ENCODE measurements at regions not wholly inside any gene's neighbourhood (a gene's known extent, or its start where the extent isn't known, plus 50 kb on each side); places are given as distances from the start of the nearest gene placed in this dataset.

- DNase-seq (ENCODE audit: insufficient read length, low spot score) (no peak), FAIRE-seq (no peak)
- TF ChIP-seq POLR2A (IDR thresholded peaks at IDR 0.05; ENCODE audit: low read depth, low read length), result no peak
These were observed 222.4 kb upstream of the ANKRD30A start for GRCh38 chr10:36903040-36903439.

DNA sequence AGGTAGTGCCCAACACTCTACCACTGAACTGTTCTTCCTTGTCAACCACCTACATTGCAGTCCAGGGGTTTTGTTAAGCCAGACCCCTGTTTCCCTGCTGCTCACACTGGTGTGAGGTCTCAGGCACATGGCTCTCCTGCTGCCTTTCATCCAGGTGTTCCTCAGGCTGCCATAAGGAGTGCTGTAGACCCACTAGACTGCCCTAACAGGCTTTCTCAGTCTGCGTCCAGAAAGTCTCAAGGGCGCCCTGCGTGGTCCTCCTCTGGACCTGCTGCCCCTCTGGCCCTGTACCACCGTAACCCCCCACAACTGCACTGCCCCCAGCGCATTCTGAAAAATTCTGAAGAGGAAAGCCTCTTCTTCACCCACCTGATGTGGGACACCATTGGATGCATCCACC is 225.7 kb upstream of the ANKRD30A start:
- no peak for TF ChIP-seq POLR2A (IDR thresholded peaks at IDR 0.05; ENCODE audit: low read depth, low read length)
- FAIRE-seq, result no peak
- no peak for DNase-seq (ENCODE audit: insufficient read length, low spot score)

DNA sequence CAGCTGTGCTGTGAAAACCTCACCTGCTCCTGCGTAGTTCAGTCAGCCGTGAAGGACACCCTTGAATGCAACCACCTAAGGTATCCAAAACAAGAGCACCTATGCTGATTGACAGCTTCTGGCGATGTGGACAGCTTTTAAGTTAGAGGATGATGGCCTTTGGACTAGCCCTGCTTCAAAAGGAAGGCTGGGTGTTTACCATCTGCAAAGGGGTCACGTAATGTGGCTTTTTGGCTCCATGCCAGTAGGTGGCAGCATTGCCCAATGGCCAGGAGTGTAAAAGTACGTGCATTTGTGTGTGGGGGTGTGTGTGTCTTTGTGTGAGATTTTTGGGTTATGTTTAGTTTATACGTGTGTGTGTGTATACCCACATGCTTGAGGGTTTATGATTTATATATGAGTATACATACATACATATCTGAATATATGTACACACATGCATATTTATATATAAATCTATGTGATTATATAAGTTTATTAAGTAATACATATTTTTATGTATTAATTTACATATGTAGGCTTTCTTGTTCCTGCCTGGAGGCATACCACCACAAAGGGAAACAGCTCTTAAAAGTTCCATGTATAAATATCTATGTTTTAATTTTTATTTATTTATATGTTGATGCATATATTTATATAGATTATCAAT is 236.3 kb upstream of the ANKRD30A start:
- DNase-seq (ENCODE audit: insufficient read length, low spot score), result peak; percentile 4
- no peak for TF ChIP-seq POLR2A (IDR thresholded peaks at IDR 0.05; ENCODE audit: low read depth, low read length)

DNA sequence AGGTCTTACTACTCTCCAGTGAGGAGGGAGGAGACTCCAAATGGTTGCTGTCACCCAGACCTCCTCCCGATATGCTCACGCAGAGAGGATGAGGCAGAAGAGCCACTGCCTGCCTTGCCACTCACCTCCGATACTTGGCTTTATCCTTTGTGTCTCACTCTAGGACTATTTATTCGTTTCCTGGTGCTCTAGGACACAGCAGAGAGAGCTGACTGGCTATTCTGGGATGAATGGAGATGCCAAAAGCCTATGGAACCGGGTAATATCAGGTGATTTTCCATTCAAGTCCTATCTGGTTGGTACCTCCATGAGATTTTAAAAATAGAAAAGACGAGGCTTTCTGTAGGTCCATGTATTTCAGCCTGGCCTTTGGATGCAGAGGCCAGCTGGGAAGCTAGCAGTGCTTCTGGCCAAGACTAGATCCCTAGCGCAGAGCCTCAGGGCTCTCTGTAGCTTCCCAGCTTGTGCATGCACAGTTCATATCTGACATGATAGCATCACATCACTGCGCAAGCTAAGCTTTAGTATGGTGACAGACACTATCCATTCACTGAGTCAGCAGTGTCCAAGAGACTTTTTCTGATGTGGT is 239.0 kb upstream of the ANKRD30A start:
- TF ChIP-seq POLR2A (IDR thresholded peaks at IDR 0.05; ENCODE audit: low read depth, low read length), result no peak
- DNase-seq (ENCODE audit: insufficient read length, low spot score) (no peak), FAIRE-seq (no peak)

More for the DNA sequence above, 236.3 kb upstream of the ANKRD30A start:
- FAIRE-seq, result no peak

GRCh38 chr10:36885746-36886145 is 239.7 kb upstream of the ANKRD30A start:
- FAIRE-seq (no peak), DNase-seq (ENCODE audit: insufficient read length, low spot score) (no peak)
- no peak for TF ChIP-seq POLR2A (IDR thresholded peaks at IDR 0.05; ENCODE audit: low read depth, low read length)

- TF ChIP-seq POLR2A (IDR thresholded peaks at IDR 0.05; ENCODE audit: low read depth, low read length), result no peak
- no peak for DNase-seq (ENCODE audit: insufficient read length, low spot score)
- no peak for FAIRE-seq
These were observed 242.6 kb upstream of the ANKRD30A start for GRCh38 chr10:36882781-36883180.

DNA sequence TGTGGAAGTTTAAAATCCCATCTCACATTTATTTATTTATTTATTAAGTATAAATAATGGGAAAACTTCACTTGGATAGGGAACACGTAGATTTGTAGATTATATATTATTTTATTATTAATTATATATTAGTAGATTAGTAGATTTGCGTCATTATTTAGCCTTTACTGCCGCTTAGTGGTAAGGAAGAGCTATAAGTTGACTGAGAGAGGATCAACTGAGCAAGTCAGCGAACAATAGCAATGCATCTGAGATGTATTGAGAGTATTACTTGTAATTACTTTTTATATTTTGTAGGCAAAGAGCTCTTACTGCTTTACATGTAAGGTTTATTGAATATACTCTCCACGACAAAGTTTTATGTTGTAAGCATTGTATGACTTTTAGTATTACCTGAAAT is 244.5 kb upstream of the ANKRD30A start:
- FAIRE-seq, result no peak
- DNase-seq (ENCODE audit: insufficient read length, low spot score), result no peak
- TF ChIP-seq POLR2A (IDR thresholded peaks at IDR 0.05; ENCODE audit: low read depth, low read length), result no peak

GRCh38 chr10:36872702-36873393 is 252.6 kb upstream of the ANKRD30A start:
- no peak for TF ChIP-seq POLR2A (IDR thresholded peaks at IDR 0.05; ENCODE audit: low read depth, low read length)
- DNase-seq (ENCODE audit: insufficient read length, low spot score) (no peak), FAIRE-seq (no peak)

DNA sequence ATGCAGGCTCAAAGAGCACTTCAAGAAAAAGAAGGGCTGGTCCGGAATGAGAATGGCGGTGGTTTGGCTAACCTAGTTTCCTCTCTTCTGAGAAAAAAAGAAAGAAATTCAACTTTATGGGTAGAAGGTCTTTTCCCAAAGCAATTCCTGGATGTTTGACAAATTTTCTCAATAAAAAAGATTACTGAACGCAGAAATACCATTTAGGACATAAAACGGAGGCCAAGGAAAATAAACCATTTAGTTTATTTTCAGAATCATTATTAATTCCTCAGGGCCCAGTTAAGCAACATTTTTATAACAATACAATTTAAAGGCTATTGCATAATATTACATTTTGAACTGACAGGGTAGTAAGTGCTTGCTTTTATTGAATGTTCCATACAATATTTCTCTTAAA is 284.6 kb upstream of the ANKRD30A start:
- TF ChIP-seq POLR2A (IDR thresholded peaks at IDR 0.05; ENCODE audit: low read depth, low read length), result no peak
- FAIRE-seq, result no peak
- DNase-seq (ENCODE audit: insufficient read length, low spot score), result no peak

- TF ChIP-seq POLR2A (IDR thresholded peaks at IDR 0.05; ENCODE audit: low read depth, low read length), result no peak
- DNase-seq (ENCODE audit: insufficient read length, low spot score), result no peak
- no peak for FAIRE-seq
These were observed 288.0 kb upstream of the ANKRD30A start for GRCh38 chr10:36837416-36837815.

GRCh38 chr10:36819781-36820180 is 305.6 kb upstream of the ANKRD30A start:
- no peak for TF ChIP-seq POLR2A (IDR thresholded peaks at IDR 0.05; ENCODE audit: low read depth, low read length)
- FAIRE-seq (no peak), DNase-seq (ENCODE audit: insufficient read length, low spot score) (no peak)

GRCh38 chr10:36817898-36818297 is 307.5 kb upstream of the ANKRD30A start:
- DNase-seq (ENCODE audit: insufficient read length, low spot score) (no peak), FAIRE-seq (no peak)
- no peak for TF ChIP-seq POLR2A (IDR thresholded peaks at IDR 0.05; ENCODE audit: low read depth, low read length)

DNA sequence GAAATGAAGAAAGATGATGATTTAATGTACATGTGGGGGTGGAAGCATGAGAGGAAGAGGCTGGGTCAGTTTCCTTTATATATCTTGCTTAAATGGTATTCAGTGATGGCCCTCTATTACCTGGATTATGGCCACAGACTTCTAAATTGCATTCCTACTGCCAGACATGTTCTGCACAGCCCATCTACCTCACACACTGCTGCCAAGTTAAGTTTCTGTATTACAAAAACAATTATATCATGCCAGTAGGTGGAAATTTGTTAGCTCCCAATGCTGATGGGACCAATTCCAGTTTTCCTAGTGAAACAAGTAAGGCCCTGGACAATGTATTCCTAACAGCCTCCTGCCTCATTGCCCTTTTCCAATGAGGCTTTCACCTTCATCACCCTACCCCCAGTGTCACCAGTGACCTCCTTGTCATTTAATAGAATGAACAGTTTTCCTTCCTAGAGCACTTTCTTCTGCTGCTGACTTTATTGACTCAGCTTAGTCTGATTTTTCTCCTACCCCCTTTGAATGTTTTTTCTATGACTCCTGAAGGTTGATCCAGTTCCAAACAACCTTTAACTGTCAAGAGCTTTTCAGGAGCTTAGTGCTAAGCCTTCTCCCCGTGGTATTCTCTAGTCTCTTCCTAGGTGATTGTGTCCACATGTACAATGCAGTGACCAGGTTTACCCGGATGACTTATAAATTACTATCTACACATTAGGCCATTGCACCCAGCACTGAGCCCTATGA is 316.6 kb upstream of the ANKRD30A start:
- no peak for DNase-seq (ENCODE audit: insufficient read length, low spot score)
- FAIRE-seq, result no peak
- TF ChIP-seq POLR2A (IDR thresholded peaks at IDR 0.05; ENCODE audit: low read depth, low read length), result no peak

GRCh38 chr10:36803229-36803628 is 322.2 kb upstream of the ANKRD30A start:
- no peak for TF ChIP-seq POLR2A (IDR thresholded peaks at IDR 0.05; ENCODE audit: low read depth, low read length)
- FAIRE-seq (no peak), DNase-seq (ENCODE audit: insufficient read length, low spot score) (no peak)
